PFSK-1 (cell line): ENCODE measurements at regions not wholly inside any gene's neighbourhood (a gene's known extent, or its start where the extent isn't known, plus 50 kb on each side); places are given as distances from the start of the nearest gene placed in this dataset.

Source experiments
- FOXP2 ChIP-seq: optimal IDR thresholded peaks from 2 replicates; pipeline ENCODE3; 2011; ENCODE audit warnings: borderline replicate concordance, control low read depth, inconsistent platforms; ENCODE audit not compliant: insufficient read depth; ENCODE audit errors: extremely low read length, extremely low read depth
- POLR2AphosphoS5 ChIP-seq: IDR thresholded peaks from 2 replicates; pipeline ENCODE4 v1.6.1; 2012; ENCODE audit warnings: low read depth, mild to moderate bottlenecking, control low read depth, low read length, moderate library complexity
- SIN3A ChIP-seq: IDR thresholded peaks from 2 replicates; pipeline ENCODE4 v1.6.1; 2012; ENCODE audit warnings: mild to moderate bottlenecking, low read length, moderate library complexity, borderline replicate concordance; ENCODE audit not compliant: insufficient read depth
- TAF1 ChIP-seq: IDR thresholded peaks from 2 replicates; pipeline ENCODE4 v1.6.1; 2012; ENCODE audit warnings: low read length, control low read depth, borderline replicate concordance; ENCODE audit not compliant: insufficient read depth
- TF ChIP-seq, protein P1 (sequence below), 2 experiments: IDR thresholded peaks; 2 replicates each; pipeline versions ENCODE4 v1.6.1 to v1.8.0; 2011 to 2012; ENCODE audit warnings: low read depth in 2 of 2, low read length in 2 of 2, control low read depth in 1 of 2, inconsistent platforms in 1 of 2, mild to moderate bottlenecking in 1 of 2, moderate library complexity in 1 of 2; ENCODE audit not compliant: insufficient read depth in 1 of 2

DNA sequence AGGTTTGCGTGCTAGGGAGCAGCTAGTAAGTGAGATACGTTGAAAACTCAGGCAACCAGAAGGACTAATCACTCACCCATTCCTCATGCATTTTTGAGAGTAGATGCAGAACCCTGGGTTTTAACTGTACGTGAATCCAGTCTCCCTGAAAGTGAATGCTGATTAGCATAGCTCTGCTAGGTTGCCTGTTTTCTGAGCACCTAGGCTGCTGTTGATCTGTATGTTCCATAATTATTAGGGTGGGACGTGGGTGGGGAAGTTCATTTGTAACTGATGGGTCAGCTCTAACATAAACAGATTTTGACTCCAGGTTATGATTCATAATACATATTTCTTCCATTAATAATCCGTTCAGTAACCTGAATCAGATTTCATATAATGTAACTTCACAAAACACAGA is 379.0 kb upstream of the FANCL start:
- TF ChIP-seq FOXP2, result no peak
- TF ChIP-seq, protein P1, sequence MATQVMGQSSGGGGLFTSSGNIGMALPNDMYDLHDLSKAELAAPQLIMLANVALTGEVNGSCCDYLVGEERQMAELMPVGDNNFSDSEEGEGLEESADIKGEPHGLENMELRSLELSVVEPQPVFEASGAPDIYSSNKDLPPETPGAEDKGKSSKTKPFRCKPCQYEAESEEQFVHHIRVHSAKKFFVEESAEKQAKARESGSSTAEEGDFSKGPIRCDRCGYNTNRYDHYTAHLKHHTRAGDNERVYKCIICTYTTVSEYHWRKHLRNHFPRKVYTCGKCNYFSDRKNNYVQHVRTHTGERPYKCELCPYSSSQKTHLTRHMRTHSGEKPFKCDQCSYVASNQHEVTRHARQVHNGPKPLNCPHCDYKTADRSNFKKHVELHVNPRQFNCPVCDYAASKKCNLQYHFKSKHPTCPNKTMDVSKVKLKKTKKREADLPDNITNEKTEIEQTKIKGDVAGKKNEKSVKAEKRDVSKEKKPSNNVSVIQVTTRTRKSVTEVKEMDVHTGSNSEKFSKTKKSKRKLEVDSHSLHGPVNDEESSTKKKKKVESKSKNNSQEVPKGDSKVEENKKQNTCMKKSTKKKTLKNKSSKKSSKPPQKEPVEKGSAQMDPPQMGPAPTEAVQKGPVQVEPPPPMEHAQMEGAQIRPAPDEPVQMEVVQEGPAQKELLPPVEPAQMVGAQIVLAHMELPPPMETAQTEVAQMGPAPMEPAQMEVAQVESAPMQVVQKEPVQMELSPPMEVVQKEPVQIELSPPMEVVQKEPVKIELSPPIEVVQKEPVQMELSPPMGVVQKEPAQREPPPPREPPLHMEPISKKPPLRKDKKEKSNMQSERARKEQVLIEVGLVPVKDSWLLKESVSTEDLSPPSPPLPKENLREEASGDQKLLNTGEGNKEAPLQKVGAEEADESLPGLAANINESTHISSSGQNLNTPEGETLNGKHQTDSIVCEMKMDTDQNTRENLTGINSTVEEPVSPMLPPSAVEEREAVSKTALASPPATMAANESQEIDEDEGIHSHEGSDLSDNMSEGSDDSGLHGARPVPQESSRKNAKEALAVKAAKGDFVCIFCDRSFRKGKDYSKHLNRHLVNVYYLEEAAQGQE (IDR thresholded peaks at IDR 0.05; ENCODE audit: insufficient read depth in 1 of 2, low read depth in 2 of 2, low read length in 2 of 2), result no peak
- TF ChIP-seq POLR2AphosphoS5, result no peak
- no peak for TF ChIP-seq SIN3A
- TF ChIP-seq TAF1, result no peak

GRCh38 chr2:58616961-58617360 is 375.8 kb upstream of the FANCL start:
- no peak for TF ChIP-seq TAF1
- no peak for TF ChIP-seq SIN3A
- TF ChIP-seq, protein P1 (IDR thresholded peaks at IDR 0.05; ENCODE audit: insufficient read depth in 1 of 2, low read depth in 2 of 2, low read length in 2 of 2), result no peak
- no peak for TF ChIP-seq FOXP2
- no peak for TF ChIP-seq POLR2AphosphoS5

DNA sequence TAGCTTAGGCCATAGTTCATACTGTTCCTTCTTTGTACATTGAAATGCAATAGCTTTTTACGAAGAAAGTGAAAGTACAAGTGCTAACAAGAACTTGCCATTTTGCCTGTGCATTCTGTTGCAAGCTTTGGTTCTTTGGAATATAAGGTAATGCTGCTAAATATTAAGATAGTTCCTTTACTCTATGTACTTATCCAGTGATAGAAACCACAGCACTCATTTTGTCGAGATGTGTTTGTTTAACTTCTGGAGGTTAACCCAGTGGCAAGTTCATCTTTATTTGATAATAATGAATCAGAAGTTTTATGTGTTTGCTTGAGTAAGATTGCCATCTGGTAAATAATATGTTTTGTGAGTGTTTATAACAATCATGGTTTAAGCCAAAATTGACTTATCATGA is 373.1 kb upstream of the FANCL start:
- TF ChIP-seq POLR2AphosphoS5 (no peak), TAF1 (no peak), FOXP2 (no peak), SIN3A (no peak)
- TF ChIP-seq, protein P1 (IDR thresholded peaks at IDR 0.05; ENCODE audit: insufficient read depth in 1 of 2, low read depth in 2 of 2, low read length in 2 of 2), result no peak

- TF ChIP-seq SIN3A (no peak), TAF1 (no peak), FOXP2 (no peak), POLR2AphosphoS5 (no peak)
- TF ChIP-seq, protein P1 (IDR thresholded peaks at IDR 0.05; ENCODE audit: insufficient read depth in 1 of 2, low read depth in 2 of 2, low read length in 2 of 2), result no peak
These were observed 371.8 kb upstream of the FANCL start for GRCh38 chr2:58612973-58613372.

DNA sequence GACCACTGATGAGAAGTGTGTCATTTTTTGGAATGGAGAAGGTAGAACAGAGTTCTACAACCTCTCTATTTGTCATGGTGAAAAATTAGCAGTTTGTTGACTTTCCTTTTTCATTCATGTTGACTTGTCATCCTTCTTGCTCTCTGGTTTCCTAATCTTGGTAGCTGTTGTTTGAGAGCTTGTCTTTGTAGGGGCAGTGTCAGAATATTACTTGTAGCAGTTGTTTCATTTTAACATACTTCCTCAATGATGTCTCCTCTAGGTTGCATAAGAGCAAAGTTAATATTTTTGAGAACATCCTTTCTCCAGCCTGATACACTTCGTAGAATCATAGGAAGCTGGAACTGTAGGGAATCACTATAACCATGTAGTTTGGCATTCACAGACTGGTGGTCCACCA is 368.2 kb upstream of the FANCL start:
- no peak for TF ChIP-seq SIN3A
- TF ChIP-seq POLR2AphosphoS5, result no peak
- TF ChIP-seq, protein P1 (IDR thresholded peaks at IDR 0.05; ENCODE audit: insufficient read depth in 1 of 2, low read depth in 2 of 2, low read length in 2 of 2), result no peak
